Prostate gland (tissue), 2 donors: ENCODE measurements at regions not wholly inside any gene's neighbourhood (a gene's known extent, or its start where the extent isn't known, plus 50 kb on each side); places are given as distances from the start of the nearest gene placed in this dataset.

Experiments used
- POLR2A ChIP-seq: fragments of 450-650 bp; IDR thresholded peaks from one replicate; pipeline ENCODE4 v1.6.1; 2016; ENCODE audit warnings: antibody characterized with exemption, mild to moderate bottlenecking
- POLR2AphosphoS5 ChIP-seq: sonication (generic); formaldehyde crosslinking; IDR thresholded peaks from one replicate; pipeline ENCODE4 v1.6.1; 2017; ENCODE audit warnings: antibody characterized with exemption
- TF ChIP-seq, protein P1 (sequence below), 4 experiments: fragments of 200-600 bp in 2 of 4; fragments of 450-650 bp in 2 of 4; sonication (generic) in 2 of 4; IDR thresholded peaks; 1 replicate in 3 of 4; 2 replicates in 1 of 4; pipeline ENCODE4 v1.5.1; 2016 to 2019; ENCODE audit warnings: antibody characterized with exemption in 4 of 4, mild to moderate bottlenecking in 2 of 4, moderate library complexity in 2 of 4

DNA sequence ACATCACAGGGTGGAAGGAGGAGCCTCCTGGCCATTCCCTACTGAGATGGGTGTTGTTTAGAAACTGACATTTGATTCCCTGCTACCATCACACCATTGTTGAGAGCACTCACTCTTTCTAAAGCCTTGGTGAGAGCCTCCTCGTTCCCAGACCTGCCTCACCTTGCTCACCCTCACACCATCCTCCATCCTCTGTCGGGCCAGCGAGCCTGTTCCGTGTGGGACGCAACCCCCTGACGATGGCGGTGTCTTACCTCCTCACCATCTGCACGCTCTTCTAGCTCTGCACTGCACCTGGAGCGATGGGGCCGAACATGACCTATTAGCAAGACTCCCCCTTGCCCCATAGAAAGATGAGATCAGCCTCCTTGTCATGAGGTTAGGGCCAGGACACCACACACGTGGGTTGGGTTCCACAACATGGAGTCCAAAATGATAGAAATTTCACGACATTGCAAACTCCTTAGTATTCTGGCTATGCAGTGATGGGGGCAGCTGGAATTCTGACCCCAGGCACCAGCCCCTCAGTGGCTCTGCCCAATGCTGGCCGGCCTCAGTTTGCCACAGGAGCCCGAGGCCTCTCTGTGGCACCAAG lies 1017.9 kb downstream of the TBC1D22A start:
- TF ChIP-seq, protein P1, sequence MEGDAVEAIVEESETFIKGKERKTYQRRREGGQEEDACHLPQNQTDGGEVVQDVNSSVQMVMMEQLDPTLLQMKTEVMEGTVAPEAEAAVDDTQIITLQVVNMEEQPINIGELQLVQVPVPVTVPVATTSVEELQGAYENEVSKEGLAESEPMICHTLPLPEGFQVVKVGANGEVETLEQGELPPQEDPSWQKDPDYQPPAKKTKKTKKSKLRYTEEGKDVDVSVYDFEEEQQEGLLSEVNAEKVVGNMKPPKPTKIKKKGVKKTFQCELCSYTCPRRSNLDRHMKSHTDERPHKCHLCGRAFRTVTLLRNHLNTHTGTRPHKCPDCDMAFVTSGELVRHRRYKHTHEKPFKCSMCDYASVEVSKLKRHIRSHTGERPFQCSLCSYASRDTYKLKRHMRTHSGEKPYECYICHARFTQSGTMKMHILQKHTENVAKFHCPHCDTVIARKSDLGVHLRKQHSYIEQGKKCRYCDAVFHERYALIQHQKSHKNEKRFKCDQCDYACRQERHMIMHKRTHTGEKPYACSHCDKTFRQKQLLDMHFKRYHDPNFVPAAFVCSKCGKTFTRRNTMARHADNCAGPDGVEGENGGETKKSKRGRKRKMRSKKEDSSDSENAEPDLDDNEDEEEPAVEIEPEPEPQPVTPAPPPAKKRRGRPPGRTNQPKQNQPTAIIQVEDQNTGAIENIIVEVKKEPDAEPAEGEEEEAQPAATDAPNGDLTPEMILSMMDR (IDR thresholded peaks at IDR 0.05), result no peak
- TF ChIP-seq POLR2A (no peak), POLR2AphosphoS5 (no peak)
